Ishikawa (cell line): ENCODE measurements at regions not wholly inside any gene's neighbourhood (a gene's known extent, or its start where the extent isn't known, plus 50 kb on each side); places are given as distances from the start of the nearest gene placed in this dataset.

ENCODE experiments used
- CEBPB ChIP-seq: IDR thresholded peaks from 2 replicates; pipeline ENCODE4 v1.6.1; 2012
- CREB1 ChIP-seq: IDR thresholded peaks from 2 replicates; pipeline ENCODE4 v1.6.1; 2012; ENCODE audit warnings: low read depth
- EGR1 ChIP-seq: IDR thresholded peaks from 2 replicates; pipeline ENCODE4 v1.6.1; 2012
- EP300 ChIP-seq: IDR thresholded peaks from 2 replicates; pipeline ENCODE4 v1.6.1; 2012; ENCODE audit warnings: borderline replicate concordance
- FOXM1 ChIP-seq: IDR thresholded peaks from 2 replicates; pipeline ENCODE4 v1.6.1; 2012; ENCODE audit warnings: low read depth, borderline replicate concordance
- NFIC ChIP-seq: IDR thresholded peaks from 2 replicates; pipeline ENCODE4 v1.6.1; 2012
- RAD21 ChIP-seq: IDR thresholded peaks from 2 replicates; pipeline ENCODE4 v1.6.1; 2012; ENCODE audit warnings: low read depth
- TAF1 ChIP-seq: IDR thresholded peaks from 2 replicates; pipeline ENCODE4 v1.6.1; 2012; ENCODE audit warnings: low read depth, mild to moderate bottlenecking
- TCF12 ChIP-seq: IDR thresholded peaks from 2 replicates; pipeline ENCODE4 v1.6.1; 2012; ENCODE audit warnings: low read depth
- TEAD4 ChIP-seq: IDR thresholded peaks from 2 replicates; pipeline ENCODE4 v1.6.1; 2012
- YY1 ChIP-seq: IDR thresholded peaks from 2 replicates; pipeline ENCODE4 v1.6.1; 2012; ENCODE audit warnings: low read depth
- ZBTB7A ChIP-seq: IDR thresholded peaks from 2 replicates; pipeline ENCODE4 v1.6.1; 2012; ENCODE audit warnings: low read depth
- TF ChIP-seq, protein P1 (sequence below): IDR thresholded peaks from 2 replicates; pipeline ENCODE4 v1.6.1; 2012
- TF ChIP-seq, protein P2 (sequence below): IDR thresholded peaks from 2 replicates; pipeline ENCODE4 v1.6.1; 2012
- TF ChIP-seq, protein P3 (sequence below): IDR thresholded peaks from 2 replicates; pipeline ENCODE4 v1.6.1; 2012; ENCODE audit warnings: low read depth, mild to moderate bottlenecking

DNA sequence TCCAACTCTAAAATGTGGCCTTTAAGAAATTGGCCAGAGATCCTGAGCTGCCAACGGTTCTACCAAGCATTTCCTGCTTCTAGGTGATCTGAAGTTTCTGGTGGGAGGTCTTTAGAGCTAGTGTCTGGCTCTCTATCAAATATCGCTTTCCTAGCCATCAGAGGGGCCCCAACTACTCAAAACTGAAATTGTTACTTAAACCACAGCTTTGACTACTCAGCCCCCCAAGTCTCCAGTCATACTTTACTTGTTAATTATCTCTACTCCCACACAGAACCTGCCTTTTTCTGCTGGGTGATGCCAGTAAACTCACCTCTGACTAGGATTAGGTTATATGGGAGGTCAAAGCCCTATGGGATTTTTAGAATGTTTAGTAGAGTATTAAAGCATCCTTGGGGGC lies 95.1 kb downstream of the FASLG start:
- TF ChIP-seq EP300 (no peak), ZBTB7A (no peak), RAD21 (no peak)

- no peak for TF ChIP-seq EGR1
- TF ChIP-seq, protein P1, sequence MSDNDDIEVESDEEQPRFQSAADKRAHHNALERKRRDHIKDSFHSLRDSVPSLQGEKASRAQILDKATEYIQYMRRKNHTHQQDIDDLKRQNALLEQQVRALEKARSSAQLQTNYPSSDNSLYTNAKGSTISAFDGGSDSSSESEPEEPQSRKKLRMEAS: no peak
- no peak for TF ChIP-seq CREB1
- no peak for TF ChIP-seq TAF1
- TF ChIP-seq TEAD4: no peak
- no peak for TF ChIP-seq FOXM1
- TF ChIP-seq CEBPB: no peak
- TF ChIP-seq, protein P2, sequence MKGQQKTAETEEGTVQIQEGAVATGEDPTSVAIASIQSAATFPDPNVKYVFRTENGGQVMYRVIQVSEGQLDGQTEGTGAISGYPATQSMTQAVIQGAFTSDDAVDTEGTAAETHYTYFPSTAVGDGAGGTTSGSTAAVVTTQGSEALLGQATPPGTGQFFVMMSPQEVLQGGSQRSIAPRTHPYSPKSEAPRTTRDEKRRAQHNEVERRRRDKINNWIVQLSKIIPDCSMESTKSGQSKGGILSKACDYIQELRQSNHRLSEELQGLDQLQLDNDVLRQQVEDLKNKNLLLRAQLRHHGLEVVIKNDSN: no peak
- TF ChIP-seq, protein P3, sequence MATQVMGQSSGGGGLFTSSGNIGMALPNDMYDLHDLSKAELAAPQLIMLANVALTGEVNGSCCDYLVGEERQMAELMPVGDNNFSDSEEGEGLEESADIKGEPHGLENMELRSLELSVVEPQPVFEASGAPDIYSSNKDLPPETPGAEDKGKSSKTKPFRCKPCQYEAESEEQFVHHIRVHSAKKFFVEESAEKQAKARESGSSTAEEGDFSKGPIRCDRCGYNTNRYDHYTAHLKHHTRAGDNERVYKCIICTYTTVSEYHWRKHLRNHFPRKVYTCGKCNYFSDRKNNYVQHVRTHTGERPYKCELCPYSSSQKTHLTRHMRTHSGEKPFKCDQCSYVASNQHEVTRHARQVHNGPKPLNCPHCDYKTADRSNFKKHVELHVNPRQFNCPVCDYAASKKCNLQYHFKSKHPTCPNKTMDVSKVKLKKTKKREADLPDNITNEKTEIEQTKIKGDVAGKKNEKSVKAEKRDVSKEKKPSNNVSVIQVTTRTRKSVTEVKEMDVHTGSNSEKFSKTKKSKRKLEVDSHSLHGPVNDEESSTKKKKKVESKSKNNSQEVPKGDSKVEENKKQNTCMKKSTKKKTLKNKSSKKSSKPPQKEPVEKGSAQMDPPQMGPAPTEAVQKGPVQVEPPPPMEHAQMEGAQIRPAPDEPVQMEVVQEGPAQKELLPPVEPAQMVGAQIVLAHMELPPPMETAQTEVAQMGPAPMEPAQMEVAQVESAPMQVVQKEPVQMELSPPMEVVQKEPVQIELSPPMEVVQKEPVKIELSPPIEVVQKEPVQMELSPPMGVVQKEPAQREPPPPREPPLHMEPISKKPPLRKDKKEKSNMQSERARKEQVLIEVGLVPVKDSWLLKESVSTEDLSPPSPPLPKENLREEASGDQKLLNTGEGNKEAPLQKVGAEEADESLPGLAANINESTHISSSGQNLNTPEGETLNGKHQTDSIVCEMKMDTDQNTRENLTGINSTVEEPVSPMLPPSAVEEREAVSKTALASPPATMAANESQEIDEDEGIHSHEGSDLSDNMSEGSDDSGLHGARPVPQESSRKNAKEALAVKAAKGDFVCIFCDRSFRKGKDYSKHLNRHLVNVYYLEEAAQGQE: no peak
- no peak for TF ChIP-seq YY1
- no peak for TF ChIP-seq ZBTB7A
- TF ChIP-seq TCF12: no peak
- TF ChIP-seq NFIC: no peak
- no peak for TF ChIP-seq EP300
- TF ChIP-seq RAD21: no peak
Observed at GRCh38 chr1:172754609-172755008, 95.7 kb downstream of the FASLG start.

DNA sequence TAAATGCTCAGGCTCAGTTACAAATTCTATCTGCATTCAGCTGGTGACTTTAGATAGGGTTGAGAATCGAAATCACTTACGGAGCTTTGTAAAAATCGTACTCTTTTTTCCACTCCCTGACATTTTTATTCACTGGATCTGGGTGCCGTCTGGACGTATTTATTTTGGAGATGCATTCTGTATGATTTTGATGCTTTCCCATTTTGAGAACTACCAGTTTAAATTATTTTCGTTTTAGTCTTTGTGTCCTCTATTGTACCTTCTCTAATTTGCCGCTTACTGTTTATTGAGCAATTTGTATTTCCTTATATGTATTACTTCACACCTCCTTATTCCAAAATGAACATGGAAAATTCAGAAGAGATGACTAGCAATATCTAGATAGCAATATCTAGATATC lies 96.2 kb downstream of the FASLG start:
- no peak for TF ChIP-seq YY1
- TF ChIP-seq ZBTB7A: no peak
- no peak for TF ChIP-seq RAD21
- TF ChIP-seq, protein P1: no peak
- no peak for TF ChIP-seq EP300
- TF ChIP-seq TCF12: no peak
- no peak for TF ChIP-seq TAF1
- no peak for TF ChIP-seq CEBPB
- TF ChIP-seq EGR1: no peak
- TF ChIP-seq, protein P3: no peak

DNA sequence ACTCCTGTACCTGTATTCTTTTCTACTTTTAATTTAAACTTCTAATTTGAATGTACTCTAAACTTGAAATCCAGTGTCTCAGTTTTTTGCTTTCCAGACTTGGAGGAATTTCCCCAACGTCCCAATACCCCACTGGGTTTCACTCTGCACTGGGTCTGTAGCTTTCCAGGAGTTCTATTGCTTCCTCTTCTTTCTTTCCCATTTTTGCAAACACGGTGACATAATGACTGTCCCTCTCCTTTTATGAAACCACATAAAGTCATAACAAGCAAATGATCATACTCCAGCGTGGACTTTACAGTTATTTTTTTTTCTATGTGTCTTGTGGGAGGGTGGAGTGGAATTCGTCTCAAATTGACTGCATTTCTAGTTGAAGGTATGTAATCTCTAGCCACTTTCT lies 97.1 kb downstream of the FASLG start:
- TF ChIP-seq CREB1: no peak
- TF ChIP-seq EGR1: no peak
- TF ChIP-seq, protein P3: no peak
- TF ChIP-seq CEBPB: no peak
- TF ChIP-seq RAD21: no peak
- TF ChIP-seq TCF12: no peak
- TF ChIP-seq FOXM1: no peak
- no peak for TF ChIP-seq TAF1
- TF ChIP-seq EP300: no peak
- TF ChIP-seq TEAD4: no peak
- TF ChIP-seq ZBTB7A: no peak

DNA sequence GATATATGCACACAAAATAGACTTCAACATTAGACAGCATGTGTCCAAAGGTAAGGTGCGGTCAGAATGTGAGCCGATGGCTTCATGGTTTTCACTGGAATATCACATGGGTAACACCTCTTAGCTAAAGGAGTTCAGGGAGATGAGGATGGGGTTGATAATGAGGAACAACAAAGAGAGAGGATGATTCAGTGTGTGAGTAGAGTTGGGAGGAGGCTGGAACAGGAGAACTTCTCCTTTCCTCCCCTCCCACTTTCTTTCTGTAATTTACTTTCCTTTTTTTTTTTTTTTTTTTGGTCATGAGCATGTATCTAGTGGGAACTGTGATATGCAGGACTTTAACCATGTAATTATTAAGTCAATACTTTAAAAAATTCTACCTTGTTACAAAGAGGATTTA lies 99.4 kb downstream of the FASLG start:
- TF ChIP-seq, protein P2: no peak
- no peak for TF ChIP-seq CREB1
- no peak for TF ChIP-seq EGR1
- no peak for TF ChIP-seq YY1
- TF ChIP-seq TAF1: no peak
- no peak for TF ChIP-seq NFIC
- no peak for TF ChIP-seq CEBPB
- no peak for TF ChIP-seq TEAD4
